NCI-H2029 treated with DMSO at 0.1 percent for 48 hours (cell line): ENCODE measurements at regions not wholly inside any gene's neighbourhood (a gene's known extent, or its start where the extent isn't known, plus 50 kb on each side); places are given as distances from the start of the nearest gene placed in this dataset.

ENCODE experiments used
- DNase-seq: peaks from one replicate; lab custom pipeline; 2025; lab: John Stamatoyannopoulos, UW

DNA sequence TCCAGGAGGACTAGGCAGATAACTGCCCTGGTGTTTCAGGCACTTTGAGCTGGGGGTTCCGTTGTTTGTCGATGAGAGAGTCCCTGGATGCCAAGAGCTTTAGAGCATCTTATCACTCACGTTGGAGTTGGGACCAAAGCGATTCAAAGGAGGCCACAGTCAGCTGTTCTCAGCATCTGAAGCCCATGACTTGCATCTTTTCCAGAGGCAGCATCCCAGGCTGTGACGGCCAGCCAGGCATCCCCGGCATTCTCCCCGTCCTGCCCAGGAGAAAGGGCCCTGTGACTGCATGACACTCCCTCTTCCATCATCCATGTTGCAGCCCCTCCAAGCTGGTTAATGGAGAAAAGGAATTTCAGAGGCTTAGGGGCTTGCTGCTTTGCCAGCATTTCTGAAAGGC lies 520.3 kb downstream of the CDH26 start:
- no peak for DNase-seq

DNA sequence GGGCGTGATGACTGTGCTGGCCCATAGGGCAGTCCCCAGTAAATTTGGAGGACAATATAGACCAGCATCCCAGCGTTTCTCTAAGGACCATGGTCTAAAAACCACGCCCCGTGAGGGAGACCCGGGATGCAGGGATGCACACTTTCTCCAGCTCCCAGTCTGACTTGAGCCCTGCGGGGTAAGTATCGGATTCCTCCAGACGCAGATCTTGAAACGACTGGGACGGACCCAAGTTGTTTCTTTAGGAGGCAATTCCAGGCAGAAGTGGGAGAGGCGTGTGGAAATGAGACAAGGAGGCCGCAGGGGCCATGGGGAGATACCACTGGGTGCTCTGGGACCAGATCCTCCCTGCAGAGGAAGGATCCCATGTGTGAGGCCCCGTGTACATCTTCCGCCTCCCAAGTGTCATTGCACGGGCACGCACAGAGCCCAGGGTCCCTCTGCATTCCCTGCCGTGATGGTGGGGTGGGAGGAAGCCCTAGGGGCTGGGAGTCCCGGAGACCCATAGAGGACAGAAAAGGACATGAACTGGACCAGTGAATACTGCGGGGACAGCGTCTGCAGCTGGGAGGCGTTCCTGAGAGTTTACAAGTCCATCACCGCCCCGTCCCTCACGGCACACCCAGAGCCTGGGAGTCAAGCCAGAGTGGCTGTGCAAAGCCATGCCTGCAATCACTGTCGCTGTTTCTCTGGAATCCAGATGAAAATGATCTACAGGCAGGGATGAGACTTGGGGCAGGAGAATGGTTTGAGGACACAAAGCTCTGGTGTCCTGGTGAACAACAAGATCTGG lies 522.9 kb downstream of the CDH26 start:
- DNase-seq: no peak

DNA sequence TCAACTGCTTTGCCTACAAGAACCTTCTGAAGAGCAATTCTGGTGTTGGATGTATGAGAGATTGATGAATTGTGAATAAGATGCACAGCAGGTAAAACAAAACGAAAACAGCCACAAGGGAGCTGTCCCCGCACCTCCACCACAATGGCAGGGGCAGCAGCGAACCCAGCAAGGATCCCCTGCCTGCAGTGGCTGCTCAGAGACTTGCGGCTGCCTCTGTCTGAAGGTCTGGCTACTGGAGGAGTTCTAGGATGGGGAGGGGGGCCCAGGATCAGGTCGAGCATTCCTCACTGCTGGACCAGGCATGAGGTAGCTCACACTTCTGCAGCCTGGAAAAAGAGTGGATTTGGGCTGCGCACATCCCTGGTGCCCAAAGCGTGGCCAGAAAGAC lies 523.5 kb downstream of the CDH26 start:
- DNase-seq: no peak

DNA sequence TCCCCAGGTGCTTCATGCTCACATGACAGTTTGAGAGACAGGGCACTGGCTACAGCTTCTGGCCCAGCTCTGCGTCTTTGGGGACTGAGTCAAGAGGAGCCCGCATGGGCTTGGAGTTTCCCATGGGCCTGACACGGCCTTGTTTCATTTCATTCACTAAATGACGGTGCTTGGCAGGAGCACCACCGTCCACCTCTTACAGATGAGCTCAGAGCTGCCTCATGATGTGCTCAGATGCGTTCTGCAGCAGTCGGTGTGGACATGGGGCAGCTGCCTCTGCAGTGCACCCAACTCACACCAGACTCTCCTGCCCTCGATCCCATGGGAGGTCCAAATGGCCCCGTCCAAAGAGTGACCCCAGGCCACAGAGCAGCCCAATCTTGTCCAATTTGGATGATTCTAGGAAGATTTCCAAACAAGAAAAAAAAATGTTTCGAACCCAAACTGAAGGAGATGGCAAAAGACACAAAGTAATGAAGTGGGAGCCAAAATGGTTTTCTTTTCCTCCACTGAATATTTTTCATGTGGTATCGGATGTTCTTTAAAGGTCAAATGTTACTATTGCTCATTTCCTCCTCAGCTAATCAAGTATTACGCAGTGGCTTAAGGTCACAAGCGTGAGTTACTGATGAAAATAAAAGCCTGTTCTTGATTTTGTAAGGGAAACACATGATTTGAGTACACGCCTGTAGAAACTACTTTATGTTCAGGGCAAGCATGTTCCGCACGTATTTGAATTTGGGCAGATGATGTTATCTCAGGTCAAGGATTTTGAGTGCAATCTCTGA lies 524.2 kb downstream of the CDH26 start:
- no peak for DNase-seq

DNA sequence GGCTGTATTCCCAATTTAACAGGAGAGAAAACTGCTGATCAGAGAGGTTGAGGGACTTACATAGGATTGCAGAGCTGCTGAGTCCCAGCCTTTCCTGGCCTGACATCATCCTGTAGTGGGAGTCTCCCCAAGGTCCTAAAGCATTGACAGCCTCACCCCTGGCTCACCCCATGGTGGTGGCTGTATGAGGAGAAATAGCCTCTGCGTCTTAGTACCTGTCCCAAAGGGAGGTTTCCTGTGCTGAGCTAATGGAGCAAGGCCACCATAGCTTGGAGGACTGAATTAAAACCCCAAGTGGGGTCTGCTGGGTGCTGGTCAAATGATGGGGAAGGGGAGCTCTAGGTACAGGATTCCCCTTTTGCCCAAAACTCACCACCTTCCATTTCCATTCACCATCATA lies 525.1 kb downstream of the CDH26 start:
- DNase-seq: no peak

DNA sequence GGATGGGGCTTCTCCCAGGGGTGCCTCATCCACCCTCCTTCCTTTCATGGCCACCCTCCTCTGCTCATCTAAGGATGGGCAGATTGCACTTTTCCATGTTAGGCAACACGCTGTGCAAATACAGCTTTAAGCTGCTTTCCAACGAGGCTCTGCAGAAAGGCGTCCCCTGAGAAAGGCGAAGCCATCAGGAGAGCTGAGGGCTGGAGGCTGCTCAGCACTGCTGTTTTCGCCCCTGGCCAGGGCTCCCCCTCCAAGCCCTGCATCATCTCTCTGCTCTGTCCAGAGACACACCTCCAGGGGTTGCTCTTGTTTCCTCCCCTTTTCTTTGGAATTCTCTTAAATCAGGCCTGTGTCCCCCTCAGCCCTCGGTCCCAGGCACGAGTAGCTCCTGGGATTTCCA lies 526.1 kb downstream of the CDH26 start:
- no peak for DNase-seq

DNA sequence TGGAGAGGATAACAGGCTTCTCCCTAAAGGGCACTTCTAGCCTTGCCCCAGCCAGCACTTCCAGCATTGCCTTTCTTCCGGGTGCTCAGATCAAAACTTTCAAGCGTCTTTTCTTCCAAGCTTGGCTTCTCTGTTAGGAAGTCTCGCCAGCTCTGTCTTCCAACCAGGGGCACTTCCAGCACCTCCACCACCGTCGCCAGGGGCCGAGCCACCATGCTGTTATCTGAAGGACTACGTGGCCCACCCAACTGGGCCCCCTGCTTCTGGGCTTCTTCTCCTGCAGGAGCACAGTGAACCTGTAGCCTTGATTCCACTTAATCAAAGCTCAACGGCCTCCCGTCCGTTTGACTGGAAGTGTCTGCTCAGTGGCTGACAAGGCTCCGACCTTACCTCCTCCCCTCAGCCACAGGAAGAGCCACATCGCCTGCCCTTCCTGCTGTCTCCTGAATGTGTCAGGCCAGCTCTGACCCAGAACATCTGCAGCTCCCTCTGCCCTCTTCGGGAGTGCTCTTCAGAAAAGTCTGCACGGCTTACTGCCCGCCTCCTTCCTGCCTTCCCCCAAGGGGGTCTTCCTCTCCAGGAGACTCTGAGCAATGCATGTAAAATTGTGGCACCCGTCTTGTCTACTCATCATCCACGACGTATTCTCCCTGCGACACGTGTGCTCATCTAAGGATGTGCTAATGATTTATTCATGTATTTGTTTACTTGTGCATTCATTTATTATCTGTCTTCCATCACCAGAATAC lies 527.0 kb downstream of the CDH26 start:
- no peak for DNase-seq

DNA sequence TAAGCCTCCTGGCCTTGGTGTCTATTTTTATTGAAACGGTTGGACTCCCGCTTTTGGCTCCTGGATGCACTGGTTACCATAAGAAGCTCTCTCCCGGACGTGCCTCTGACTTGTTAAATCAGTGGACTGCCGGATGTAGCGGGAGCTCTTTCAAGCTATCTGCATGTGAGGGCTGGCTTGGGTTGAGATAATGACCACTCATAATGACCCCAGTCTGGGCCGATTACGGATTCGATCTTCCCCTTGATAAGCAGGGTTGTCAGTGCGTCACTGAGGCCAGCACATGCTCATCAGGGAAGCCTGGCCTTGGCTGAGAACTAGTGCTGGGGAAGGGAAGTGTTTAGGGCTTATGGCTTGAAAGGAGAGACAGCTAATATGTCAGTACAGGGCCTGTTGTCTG lies 528.1 kb downstream of the CDH26 start:
- DNase-seq: no peak

DNA sequence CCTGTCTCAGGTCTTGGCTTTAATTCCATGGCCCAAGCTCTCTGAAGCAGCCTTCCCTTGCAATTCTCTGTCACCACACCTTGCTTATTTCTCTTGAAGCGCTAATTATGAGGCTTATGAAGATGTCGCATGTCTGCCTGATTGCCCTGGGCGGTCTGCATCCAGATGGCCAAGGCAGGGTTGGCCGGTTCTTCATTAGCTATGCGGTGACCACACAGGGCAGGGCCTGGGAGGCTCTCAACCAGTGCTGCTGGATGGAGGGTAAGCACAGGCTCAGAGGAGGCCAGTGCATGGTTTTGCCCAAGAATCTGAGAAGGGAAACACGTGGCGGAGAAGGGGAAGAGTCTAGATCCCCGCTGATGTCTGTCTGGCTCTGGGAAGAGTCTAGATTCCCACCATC lies 528.7 kb downstream of the CDH26 start:
- DNase-seq: no peak

DNA sequence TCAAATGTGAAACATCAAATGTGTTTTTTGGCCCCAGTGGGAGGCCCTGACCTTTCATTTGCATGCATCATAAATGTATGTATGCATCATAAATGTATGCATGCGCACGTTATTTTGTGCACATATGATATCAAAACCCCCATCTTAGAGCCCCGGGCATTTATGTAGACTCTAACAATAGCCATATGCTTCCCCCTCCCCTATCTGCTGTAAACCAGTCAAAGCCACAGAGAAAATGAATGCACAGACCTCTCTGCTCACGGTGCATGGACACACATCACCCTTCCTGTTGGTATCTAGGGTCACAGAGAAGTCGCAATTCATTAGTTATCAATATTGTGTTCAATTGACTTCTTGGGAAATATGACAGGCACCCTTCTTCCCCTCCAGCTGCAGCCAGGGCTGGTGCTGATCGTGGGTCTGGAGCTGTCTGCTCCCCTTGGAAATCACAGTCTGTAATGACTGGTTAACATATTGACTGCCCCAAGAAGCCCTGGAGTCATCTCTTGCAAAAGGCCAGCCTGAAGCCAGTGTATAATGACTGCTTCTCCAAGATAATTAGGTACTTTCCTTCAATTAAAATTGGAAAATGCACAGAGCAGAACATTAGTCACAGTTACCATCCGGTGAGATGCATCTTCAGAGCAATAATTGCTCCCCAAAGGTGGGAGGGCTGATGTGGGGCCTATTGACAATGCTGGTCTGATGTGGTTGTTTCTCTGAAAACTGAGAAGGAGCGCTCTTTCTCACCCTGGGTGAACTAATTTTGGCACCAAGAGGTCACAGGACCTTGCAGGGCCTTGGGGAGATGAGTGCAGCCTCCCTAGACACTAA lies 532.2 kb downstream of the CDH26 start:
- DNase-seq: no peak

DNA sequence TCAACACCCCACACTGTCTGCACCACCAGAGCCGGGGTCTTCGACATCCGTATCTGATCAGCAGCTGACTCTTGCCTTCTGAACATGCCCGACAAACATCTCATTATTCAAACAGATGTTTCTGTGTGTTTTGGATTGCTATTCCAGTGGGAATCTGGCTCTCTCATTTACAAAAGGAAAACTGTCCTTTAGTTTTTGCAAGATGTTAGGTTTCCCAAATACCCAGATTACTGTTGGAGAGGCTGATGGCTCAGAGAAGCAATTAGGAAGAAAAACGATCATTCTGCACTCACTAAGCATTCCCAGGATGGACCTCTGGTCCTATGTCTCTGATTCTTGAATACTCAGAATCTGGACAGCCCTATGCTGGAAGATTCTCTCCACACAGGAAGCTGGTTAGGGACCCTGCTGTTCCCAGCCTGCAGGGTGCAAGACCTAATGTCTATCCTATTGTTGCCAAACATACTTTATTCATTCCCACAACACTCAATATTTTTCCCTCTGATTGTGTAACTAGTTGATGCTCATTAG lies 532.9 kb downstream of the CDH26 start:
- DNase-seq: no peak

DNA sequence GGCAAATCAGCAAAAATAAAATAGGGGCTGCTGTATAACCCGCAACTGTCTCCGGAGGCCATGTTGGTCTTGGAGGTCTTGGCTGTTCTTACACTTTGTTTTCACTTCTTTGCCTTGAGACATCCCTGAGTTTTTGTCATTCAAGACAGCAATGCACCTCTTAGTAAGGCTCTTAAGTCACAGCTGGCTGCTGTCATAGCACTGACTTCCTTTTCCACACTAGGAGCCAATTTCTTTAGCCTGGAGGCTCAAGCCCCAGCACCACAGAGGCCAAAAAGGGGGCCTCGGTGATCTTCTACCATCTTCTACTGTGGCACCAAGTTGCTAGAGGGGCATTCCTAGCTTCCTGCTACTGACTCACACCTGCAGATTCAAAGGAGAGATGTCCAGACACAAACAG lies 536.3 kb downstream of the CDH26 start:
- DNase-seq: no peak

DNA sequence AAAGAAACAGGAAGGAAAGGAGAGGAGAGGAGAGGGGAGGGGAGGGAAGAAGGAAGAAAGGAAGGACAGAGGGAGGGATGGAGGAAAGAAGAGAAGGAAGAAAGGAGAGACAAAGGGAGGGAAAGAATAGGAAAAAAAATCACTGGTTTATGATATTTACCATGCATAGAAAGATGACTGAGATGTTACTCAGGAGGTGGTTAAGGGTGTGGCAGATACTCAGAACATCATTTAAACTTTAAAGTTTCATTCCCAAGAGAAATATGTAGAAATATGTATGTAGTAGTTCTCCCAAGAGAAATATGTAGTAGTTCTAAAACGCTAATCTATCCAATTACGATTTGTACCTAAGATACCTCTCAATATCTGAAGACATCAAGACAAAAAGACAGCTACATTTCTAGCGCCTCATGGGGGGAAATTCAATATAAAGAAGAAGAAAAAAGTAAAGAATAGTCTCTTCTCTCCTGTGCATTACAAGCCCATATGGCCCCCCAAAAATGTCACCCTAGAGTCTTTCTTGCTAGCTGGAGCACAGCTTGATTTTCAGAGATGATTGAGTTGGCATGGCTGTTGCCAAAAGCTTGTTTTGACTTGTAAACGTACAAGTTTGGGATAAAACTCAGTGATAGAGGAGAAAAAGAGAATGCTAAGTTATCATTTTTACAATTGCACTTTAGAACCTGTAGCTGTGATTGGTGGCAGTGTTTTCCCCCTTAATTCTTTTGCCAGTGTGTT lies 539.2 kb downstream of the CDH26 start:
- no peak for DNase-seq

DNA sequence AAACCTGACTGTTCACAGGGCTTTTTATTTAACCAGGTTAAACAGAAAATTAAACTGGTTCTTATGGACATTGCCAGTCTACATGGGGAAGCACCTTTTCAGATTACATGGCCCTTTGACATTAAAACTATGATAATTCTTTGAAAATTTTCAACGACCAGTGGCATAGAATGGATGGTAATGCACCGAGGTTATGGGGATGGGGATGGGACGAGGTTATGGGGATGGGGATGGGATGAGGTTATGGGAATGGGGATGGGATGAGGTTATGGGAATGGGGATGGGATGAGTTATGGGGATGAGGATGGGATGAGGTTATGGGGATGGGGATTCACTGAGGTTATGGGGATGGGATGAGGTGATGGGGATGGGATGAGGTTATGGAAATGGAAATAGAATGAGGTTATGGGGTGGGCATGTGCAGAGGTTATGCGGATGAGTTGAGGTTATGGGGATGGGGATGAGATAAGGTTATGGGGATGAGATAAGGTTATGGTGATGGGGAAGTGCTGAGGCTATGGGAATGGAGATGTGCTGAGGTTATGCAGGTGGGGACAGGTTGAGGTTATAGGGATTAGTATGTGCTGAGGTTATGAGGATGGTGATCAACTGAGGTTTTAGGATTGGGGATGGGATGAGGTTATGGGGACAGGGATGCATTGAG lies 541.9 kb downstream of the CDH26 start:
- no peak for DNase-seq

DNA sequence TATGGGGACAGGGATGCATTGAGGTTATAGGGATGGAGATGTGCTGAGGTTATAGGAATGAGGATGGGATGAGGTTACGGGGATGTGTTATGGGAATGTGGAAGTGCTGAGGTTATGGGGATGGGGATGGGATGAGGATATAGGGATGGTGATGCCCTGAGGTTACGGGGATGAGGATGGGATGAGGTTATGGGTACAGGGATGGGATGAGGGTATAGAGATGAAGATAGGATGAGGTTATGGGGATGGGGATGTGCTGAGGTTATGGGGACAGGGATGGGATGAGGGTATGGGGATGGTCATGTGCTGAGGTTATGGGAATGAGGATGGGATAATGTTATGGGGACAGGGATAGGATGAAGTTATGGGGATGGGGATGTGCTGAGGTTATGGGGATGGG lies 542.8 kb downstream of the CDH26 start:
- no peak for DNase-seq

DNA sequence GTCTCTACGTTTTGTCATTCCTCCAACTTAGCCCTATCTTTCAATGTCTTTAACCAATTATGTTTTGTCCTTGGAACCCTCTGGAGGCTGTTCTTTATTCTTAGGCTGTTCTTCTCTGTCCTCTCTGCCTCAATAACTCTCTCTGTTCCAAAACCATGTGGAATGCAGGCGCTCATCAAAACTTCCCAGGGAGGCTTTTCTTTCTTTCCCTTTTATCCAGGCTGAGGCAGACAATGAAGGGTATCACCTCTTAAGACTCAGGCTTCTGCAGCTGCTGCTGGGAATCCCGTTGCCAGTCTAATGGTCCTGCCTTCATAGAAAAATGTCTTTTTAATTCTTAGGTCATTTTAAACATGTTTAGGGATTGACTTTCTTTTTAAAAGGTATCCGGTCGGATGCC lies 544.7 kb downstream of the CDH26 start:
- DNase-seq: no peak

DNA sequence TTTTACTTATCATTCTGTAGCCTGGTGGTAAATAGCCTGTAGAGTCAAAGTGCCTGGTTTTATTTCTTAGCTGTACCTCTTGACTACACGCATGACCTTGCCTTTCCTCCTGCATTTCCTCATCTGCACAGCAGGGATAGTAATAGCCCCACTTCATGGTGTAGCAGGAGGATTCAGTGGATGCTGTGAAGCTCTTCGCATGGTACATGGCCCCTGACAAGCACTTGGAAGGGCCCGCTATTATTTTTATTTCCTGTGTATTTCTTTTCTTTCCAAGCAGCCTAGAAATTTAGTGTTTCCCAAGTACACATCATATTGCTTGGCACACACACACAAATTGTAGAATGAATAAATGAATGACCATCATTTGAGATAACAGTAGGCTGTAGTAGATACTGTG lies 547.2 kb downstream of the CDH26 start:
- no peak for DNase-seq

DNA sequence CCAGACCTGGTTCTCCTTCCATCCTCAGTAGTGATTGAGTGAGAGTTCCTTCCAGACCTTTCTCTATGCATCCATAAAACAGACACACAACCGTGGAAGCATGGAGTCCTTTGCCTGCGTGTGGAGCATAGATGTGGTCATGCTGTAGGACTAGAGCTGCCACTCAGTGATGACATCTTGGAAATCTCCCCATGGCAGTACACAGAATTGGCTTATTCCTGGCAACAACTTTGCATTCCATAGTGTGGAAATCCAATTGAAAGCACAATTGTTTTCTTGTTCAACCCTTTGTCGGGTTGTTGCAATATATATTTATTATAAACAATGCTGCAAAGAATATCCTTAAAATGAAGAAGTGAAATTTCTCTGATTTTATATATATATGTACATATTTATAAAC lies 547.8 kb downstream of the CDH26 start:
- no peak for DNase-seq

DNA sequence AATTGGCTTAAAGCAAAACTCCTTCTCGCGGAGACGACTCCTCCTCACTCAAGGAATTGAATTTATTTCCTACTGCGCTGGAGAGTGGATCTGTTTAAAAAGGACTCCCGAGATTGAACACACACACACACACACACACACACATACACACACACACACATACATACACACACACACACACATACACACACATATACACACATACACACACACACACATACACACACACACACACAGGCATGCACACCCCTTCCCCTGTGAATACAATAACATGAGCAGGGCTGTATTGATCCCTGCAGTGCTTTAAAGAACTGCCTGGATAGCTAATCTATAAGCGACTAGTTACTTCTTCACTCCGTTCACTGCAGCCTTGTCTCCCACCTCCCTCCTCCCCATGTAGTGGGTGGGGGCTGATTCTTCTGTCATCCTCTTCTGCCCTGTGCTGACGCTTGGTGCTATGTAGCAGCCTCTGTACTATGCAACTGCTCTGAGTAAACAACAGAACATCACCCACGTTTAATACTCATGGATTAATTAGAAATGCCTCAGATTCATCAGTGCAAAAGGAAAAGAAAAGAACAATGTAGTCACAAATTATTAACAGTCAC lies 549.0 kb downstream of the CDH26 start:
- no peak for DNase-seq

DNA sequence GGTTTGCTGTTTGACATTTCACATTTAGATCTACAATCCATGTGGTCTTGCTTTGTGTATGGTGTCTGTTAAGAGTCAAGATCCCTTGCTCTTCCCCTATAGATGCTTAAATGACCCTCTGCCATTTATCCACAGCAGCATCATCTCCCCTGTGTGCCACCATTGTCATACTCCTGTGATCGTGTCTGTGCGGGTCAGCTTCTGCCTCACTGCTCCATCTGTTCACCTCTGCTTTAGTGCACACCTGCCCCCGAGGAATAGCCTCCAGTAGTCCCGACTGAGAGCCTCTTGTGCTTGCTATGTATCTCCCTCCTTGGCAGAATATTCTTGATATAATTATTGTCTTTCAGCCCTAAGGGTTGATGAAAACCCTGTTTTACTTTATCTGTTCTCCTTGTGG lies 551.2 kb downstream of the CDH26 start:
- no peak for DNase-seq
